GM12874 (cell line): ENCODE measurements at regions not wholly inside any gene's neighbourhood (a gene's known extent, or its start where the extent isn't known, plus 50 kb on each side); places are given as distances from the start of the nearest gene placed in this dataset.

ENCODE experiments used
- CTCF ChIP-seq: IDR thresholded peaks from 2 replicates; pipeline ENCODE4 v1.5.1; 2011; ENCODE audit warnings: low read depth, mild to moderate bottlenecking, control low read depth, low read length, moderate library complexity; ENCODE audit not compliant: insufficient read depth

GRCh38 chr15:93314245-93314644 is 225.2 kb upstream of the RGMA start:
- no peak for TF ChIP-seq CTCF

- TF ChIP-seq CTCF: no peak
Observed at GRCh38 chr15:93312891-93313486, 224.0 kb upstream of the RGMA start.

- no peak for TF ChIP-seq CTCF
Observed at GRCh38 chr15:93311620-93312019, 222.6 kb upstream of the RGMA start.

- no peak for TF ChIP-seq CTCF
Observed at GRCh38 chr15:93308026-93308690, 219.1 kb upstream of the RGMA start.

- TF ChIP-seq CTCF: no peak
Observed at GRCh38 chr15:93307513-93307912, 218.5 kb upstream of the RGMA start.

GRCh38 chr15:93305306-93305705 is 216.3 kb upstream of the RGMA start:
- no peak for TF ChIP-seq CTCF

GRCh38 chr15:93302080-93302765 is 213.2 kb upstream of the RGMA start:
- TF ChIP-seq CTCF: no peak
